Keratinocyte (primary cell): ENCODE measurements at regions not wholly inside any gene's neighbourhood (a gene's known extent, or its start where the extent isn't known, plus 50 kb on each side); places are given as distances from the start of the nearest gene placed in this dataset.

Experiments
- DNase-seq: peaks from one replicate; pipeline ENCODE4 v3.0.0-alpha.2; 2011; ENCODE audit warnings: low read depth, missing footprints, low spot score
- FAIRE-seq: peaks from 2 replicates; lab custom pipeline; 2011; peaks lifted over from hg19 to GRCh38; lab: Jason Lieb, UNC
- H2AFZ ChIP-seq: 2 replicates; pipeline ENCODE4 v1.6.0; 2012; ENCODE audit warnings: low read length, control low read depth, inconsistent platforms; ENCODE audit not compliant: control insufficient read depth
- H3K27ac ChIP-seq: 2 replicates; pipeline ENCODE4 v1.5.1; 2011; ENCODE audit warnings: low read length; ENCODE audit not compliant: control insufficient read depth, insufficient read depth
- H3K27me3 ChIP-seq: 3 replicates; pipeline ENCODE4 v1.6.0; 2011; ENCODE audit warnings: low read length; ENCODE audit not compliant: control insufficient read depth, insufficient read depth; ENCODE audit errors: extremely low read depth
- H3K36me3 ChIP-seq, 2 experiments: 2 replicates in 1 of 2; 3 replicates in 1 of 2; pipeline ENCODE4 v1.5.1; 2011; ENCODE audit warnings: low read length in 2 of 2, mild to moderate bottlenecking in 1 of 2; ENCODE audit not compliant: control insufficient read depth in 2 of 2, insufficient read depth in 2 of 2; ENCODE audit errors: extremely low read depth in 1 of 2
- H3K4me1 ChIP-seq: 3 replicates; pipeline ENCODE4 v1.5.1; 2011; ENCODE audit warnings: low read length; ENCODE audit not compliant: control insufficient read depth, insufficient read depth; ENCODE audit errors: extremely low read depth
- H3K4me2 ChIP-seq: 3 replicates; pipeline ENCODE4 v1.6.0; 2011; ENCODE audit warnings: low read depth, low read length; ENCODE audit not compliant: control insufficient read depth, insufficient read depth; ENCODE audit errors: extremely low read depth
- H3K4me3 ChIP-seq, 3 experiments: fragments of 200-600 bp in 1 of 3; sonication (generic) in 1 of 3; 2 replicates in 2 of 3; 3 replicates in 1 of 3; pipeline ENCODE4 v1.5.1; 2011 to 2016; ENCODE audit warnings: low read length in 3 of 3, mild to moderate bottlenecking in 3 of 3, control low read depth in 2 of 3, inconsistent platforms in 1 of 3, low read depth in 1 of 3, mixed read lengths in 1 of 3, mixed run types in 1 of 3, moderate library complexity in 1 of 3; ENCODE audit not compliant: control insufficient read depth in 2 of 3, insufficient read depth in 2 of 3; ENCODE audit errors: extremely low read depth in 1 of 3
- H3K79me2 ChIP-seq: 2 replicates; pipeline ENCODE4 v1.6.0; 2012; ENCODE audit warnings: low read length; ENCODE audit not compliant: control insufficient read depth, insufficient read depth
- H3K9ac ChIP-seq: 3 replicates; pipeline ENCODE4 v1.6.0; 2011; ENCODE audit warnings: low read length; ENCODE audit not compliant: control insufficient read depth, insufficient read depth; ENCODE audit errors: extremely low read depth
- H3K9me1 ChIP-seq: 3 replicates; pipeline ENCODE4 v1.6.0; 2011; ENCODE audit warnings: low read length; ENCODE audit not compliant: control insufficient read depth, insufficient read depth; ENCODE audit errors: extremely low read depth
- H3K9me3 ChIP-seq: 2 replicates; pipeline ENCODE4 v1.5.1; 2012; ENCODE audit warnings: low read depth, low read length; ENCODE audit not compliant: control insufficient read depth
- H4K20me1 ChIP-seq: 3 replicates; pipeline ENCODE4 v1.6.0; 2011; ENCODE audit warnings: low read length; ENCODE audit not compliant: control insufficient read depth, insufficient read depth; ENCODE audit errors: extremely low read depth
- EZH2 ChIP-seq: IDR thresholded peaks from one replicate; pipeline ENCODE4 v1.6.1; 2012; ENCODE audit warnings: inconsistent platforms, mild to moderate bottlenecking, low read length, moderate library complexity
- dilution Hi-C: fragments of 300-500 bp; cut with MboI; formaldehyde crosslinking; loops from one replicate; pipeline ENCODE4 v1.7.0; 2020; ENCODE audit warnings: low sequenced_read_pairs; ENCODE audit not compliant: extremely low pct_ligation_motif_present
- TF ChIP-seq, protein P1 (sequence below), 3 experiments: IDR thresholded peaks in 1 of 3; conservative IDR thresholded peaks in 1 of 3; optimal IDR thresholded peaks in 1 of 3; 2 replicates in 2 of 3; 3 replicates in 1 of 3; pipeline versions ENCODE3 to v1.5.1; 2011; ENCODE audit warnings: low read length in 3 of 3, mild to moderate bottlenecking in 3 of 3, moderate library complexity in 2 of 3, control low read depth in 1 of 3, inconsistent platforms in 1 of 3; ENCODE audit not compliant: insufficient read depth in 2 of 3; ENCODE audit errors: extremely low read depth in 1 of 3

DNA sequence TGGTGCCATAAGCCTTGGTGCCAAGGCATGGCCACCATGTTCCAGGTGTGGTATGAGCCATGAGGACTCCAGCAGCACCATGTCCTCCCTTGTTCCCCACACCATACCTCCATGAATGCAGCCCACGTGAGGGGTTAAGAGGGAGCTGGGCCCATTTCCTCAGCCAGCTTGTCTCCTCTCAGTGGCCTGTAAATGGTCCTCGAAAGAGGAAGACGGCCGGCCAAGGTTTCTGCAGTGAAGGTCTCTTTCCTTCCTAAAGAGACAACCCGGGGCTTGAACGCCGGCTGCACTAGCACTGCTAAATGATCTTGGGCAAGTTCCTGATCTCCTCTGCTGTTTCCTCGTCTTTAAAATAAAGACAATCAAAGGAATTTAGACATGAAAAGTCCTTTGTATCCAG is 154.0 kb downstream of the BMP7 start:
- Histone ChIP-seq H2AFZ (no peak overlapping the region), H3K36me3 (no peaks in the 10 kb centered on the region), H3K4me3 (no peak overlapping the region), H3K27me3 (peaks cover 6% of the 10 kb centered on the region), H3K4me2 (no peak overlapping the region), H3K9me3 (no peaks in the 10 kb centered on the region), H3K9ac (no peak overlapping the region), H3K4me1 (no peaks in the 10 kb centered on the region), H4K20me1 (no peaks in the 10 kb centered on the region), H3K79me2 (no peaks in the 10 kb centered on the region), H3K27ac (no peak overlapping the region), H3K9me1 (no peaks in the 10 kb centered on the region)
- TF ChIP-seq EZH2 = no peak
- TF ChIP-seq, protein P1, sequence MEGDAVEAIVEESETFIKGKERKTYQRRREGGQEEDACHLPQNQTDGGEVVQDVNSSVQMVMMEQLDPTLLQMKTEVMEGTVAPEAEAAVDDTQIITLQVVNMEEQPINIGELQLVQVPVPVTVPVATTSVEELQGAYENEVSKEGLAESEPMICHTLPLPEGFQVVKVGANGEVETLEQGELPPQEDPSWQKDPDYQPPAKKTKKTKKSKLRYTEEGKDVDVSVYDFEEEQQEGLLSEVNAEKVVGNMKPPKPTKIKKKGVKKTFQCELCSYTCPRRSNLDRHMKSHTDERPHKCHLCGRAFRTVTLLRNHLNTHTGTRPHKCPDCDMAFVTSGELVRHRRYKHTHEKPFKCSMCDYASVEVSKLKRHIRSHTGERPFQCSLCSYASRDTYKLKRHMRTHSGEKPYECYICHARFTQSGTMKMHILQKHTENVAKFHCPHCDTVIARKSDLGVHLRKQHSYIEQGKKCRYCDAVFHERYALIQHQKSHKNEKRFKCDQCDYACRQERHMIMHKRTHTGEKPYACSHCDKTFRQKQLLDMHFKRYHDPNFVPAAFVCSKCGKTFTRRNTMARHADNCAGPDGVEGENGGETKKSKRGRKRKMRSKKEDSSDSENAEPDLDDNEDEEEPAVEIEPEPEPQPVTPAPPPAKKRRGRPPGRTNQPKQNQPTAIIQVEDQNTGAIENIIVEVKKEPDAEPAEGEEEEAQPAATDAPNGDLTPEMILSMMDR (optimal IDR thresholded peaks at IDR 0.05 in 1 of 3, IDR thresholded peaks at IDR 0.05 in 1 of 3, conservative IDR thresholded peaks at IDR 0.05 in 1 of 3; ENCODE audit: extremely low read depth in 1 of 3, insufficient read depth in 2 of 3, low read length in 3 of 3) = no peak
- DNase-seq = no peak
- dilution Hi-C loops = no loop called here
- FAIRE-seq = no peak

DNA sequence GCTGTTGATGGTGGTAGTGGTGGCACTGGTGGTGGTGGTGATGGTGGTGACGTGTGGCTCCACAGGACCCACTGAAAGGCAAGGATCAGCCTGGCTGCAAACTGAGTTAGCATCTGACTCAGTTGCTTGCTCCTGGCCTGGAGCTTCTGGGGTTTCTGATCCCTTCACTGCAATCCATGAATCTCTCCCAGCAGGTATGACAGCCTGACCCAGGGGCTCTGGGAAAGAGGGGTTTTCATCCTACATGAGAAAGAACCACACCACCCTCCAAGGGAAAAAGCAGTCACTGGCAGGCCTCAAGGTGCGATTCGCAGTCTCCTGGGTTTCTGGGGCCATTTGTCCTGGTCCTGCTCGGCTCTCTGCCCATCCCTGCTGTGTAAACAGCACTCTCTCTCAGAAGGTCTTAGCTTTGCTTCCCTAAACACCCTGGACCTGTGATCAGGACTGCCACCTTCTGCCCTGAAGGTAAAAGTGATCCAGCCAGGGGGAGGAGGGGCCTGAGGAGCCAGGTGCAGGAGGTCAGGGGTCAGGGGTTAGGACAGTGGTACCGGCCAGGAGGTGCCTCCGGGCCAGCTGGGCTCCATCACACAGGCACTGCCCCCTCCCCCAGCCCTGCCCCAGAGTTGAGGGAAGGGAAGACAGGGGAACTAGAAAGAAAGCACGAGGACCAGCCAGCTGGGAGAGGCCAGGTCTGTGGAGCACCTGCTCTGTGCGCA is 152.0 kb downstream of the BMP7 start:
- H3K9ac ChIP-seq = no peak overlapping the region
- dilution Hi-C loops = no loop called here
- no peak overlapping the region for H3K27ac ChIP-seq
- H3K79me2 ChIP-seq = no peaks in the 10 kb centered on the region
- peaks cover 7% of the 10 kb centered on the region for H3K27me3 ChIP-seq
- H3K9me1 ChIP-seq = no peaks in the 10 kb centered on the region
- H3K4me2 ChIP-seq = no peak overlapping the region
- no peaks in the 10 kb centered on the region for H4K20me1 ChIP-seq
- H3K36me3 ChIP-seq = no peaks in the 10 kb centered on the region
- TF ChIP-seq, protein P1 (optimal IDR thresholded peaks at IDR 0.05 in 1 of 3, IDR thresholded peaks at IDR 0.05 in 1 of 3, conservative IDR thresholded peaks at IDR 0.05 in 1 of 3; ENCODE audit: extremely low read depth in 1 of 3, insufficient read depth in 2 of 3, low read length in 3 of 3) = no peak
- no peak for TF ChIP-seq EZH2
- DNase-seq (no peak), FAIRE-seq (no peak)
- H3K4me3 ChIP-seq = no peak overlapping the region
- H3K9me3 ChIP-seq = no peaks in the 10 kb centered on the region
- no peak overlapping the region for H2AFZ ChIP-seq
- no peaks in the 10 kb centered on the region for H3K4me1 ChIP-seq
